ENCODE measurements at regions not wholly inside any gene's neighbourhood (a gene's known extent, or its start where the extent isn't known, plus 50 kb on each side); places are given as distances from the start of the nearest gene placed in this dataset.
A peak's percentile ranks its signal among the peaks of the same experiment; 100 is the strongest.
"Not testable (repeated sequence)": the region's sequence is repeated elsewhere in the genome, so short reads cannot be mapped to it uniquely, and the experiment has no call there.

GRCh38 chr10:21292763-21293517 lies 232.5 kb downstream of the SKIDA1 start:
- DNase-seq (ENCODE audit: low spot score), result peak; percentile 98

GRCh38 chr10:21290499-21291160 lies 234.9 kb downstream of the SKIDA1 start:
- DNase-seq (ENCODE audit: low spot score), result no peak

GRCh38 chr10:21289961-21290360 lies 235.5 kb downstream of the SKIDA1 start:
- no peak for DNase-seq (ENCODE audit: low spot score)

GRCh38 chr10:21289271-21289670 lies 236.2 kb downstream of the SKIDA1 start:
- DNase-seq (ENCODE audit: low spot score), result no peak

GRCh38 chr10:21285742-21286331 lies 239.6 kb downstream of the SKIDA1 start:
- no peak for DNase-seq (ENCODE audit: low spot score)

- DNase-seq (ENCODE audit: low spot score), result no peak
These were observed 240.3 kb downstream of the SKIDA1 start for GRCh38 chr10:21285207-21285606.

GRCh38 chr10:21284301-21284700 lies 241.2 kb downstream of the SKIDA1 start:
- DNase-seq (ENCODE audit: low spot score), result no peak

- not testable (repeated sequence) for DNase-seq (ENCODE audit: low spot score)
These were observed 242.4 kb downstream of the SKIDA1 start for GRCh38 chr10:21283053-21283452.

- DNase-seq (ENCODE audit: low spot score), result no peak
These were observed 243.6 kb downstream of the SKIDA1 start for GRCh38 chr10:21281765-21282484.

GRCh38 chr10:21280971-21281572 lies 244.4 kb downstream of the SKIDA1 start:
- no peak for DNase-seq (ENCODE audit: low spot score)

GRCh38 chr10:21280037-21280436 lies 245.4 kb downstream of the SKIDA1 start:
- no peak for DNase-seq (ENCODE audit: low spot score)

- DNase-seq (ENCODE audit: low spot score), result no peak
These were observed 246.3 kb downstream of the SKIDA1 start for GRCh38 chr10:21279217-21279575.

GRCh38 chr10:21278491-21279216 lies 246.8 kb downstream of the SKIDA1 start:
- peak; percentile 91 for DNase-seq (ENCODE audit: low spot score)

GRCh38 chr10:21273400-21273968 lies 252.0 kb downstream of the SKIDA1 start:
- no peak for DNase-seq (ENCODE audit: low spot score)

GRCh38 chr10:21272643-21273399 lies 252.7 kb downstream of the SKIDA1 start:
- no peak for DNase-seq (ENCODE audit: low spot score)

GRCh38 chr10:21270976-21271375 lies 254.5 kb downstream of the SKIDA1 start:
- DNase-seq (ENCODE audit: low spot score), result no peak

GRCh38 chr10:21269289-21269688 lies 256.2 kb downstream of the SKIDA1 start:
- no peak for DNase-seq (ENCODE audit: low spot score)

- peak; percentile 67 for DNase-seq (ENCODE audit: low spot score)
These were observed 259.9 kb downstream of the SKIDA1 start for GRCh38 chr10:21265622-21266021.

- DNase-seq (ENCODE audit: low spot score), result no peak
These were observed 261.2 kb downstream of the SKIDA1 start for GRCh38 chr10:21264271-21264670.

GRCh38 chr10:21263839-21264238 lies 261.6 kb downstream of the SKIDA1 start:
- DNase-seq (ENCODE audit: low spot score), result no peak

Measured in A172 (cell line).